ENCODE measurements at regions not wholly inside any gene's neighbourhood (a gene's known extent, or its start where the extent isn't known, plus 50 kb on each side); places are given as distances from the start of the nearest gene placed in this dataset.
"Not testable (repeated sequence)": the region's sequence is repeated elsewhere in the genome, so short reads cannot be mapped to it uniquely, and the experiment has no call there.

- TF ChIP-seq, protein P1, sequence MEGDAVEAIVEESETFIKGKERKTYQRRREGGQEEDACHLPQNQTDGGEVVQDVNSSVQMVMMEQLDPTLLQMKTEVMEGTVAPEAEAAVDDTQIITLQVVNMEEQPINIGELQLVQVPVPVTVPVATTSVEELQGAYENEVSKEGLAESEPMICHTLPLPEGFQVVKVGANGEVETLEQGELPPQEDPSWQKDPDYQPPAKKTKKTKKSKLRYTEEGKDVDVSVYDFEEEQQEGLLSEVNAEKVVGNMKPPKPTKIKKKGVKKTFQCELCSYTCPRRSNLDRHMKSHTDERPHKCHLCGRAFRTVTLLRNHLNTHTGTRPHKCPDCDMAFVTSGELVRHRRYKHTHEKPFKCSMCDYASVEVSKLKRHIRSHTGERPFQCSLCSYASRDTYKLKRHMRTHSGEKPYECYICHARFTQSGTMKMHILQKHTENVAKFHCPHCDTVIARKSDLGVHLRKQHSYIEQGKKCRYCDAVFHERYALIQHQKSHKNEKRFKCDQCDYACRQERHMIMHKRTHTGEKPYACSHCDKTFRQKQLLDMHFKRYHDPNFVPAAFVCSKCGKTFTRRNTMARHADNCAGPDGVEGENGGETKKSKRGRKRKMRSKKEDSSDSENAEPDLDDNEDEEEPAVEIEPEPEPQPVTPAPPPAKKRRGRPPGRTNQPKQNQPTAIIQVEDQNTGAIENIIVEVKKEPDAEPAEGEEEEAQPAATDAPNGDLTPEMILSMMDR (IDR thresholded peaks at IDR 0.05): not testable (repeated sequence)
- TF ChIP-seq ZFX (IDR thresholded peaks at IDR 0.05; ENCODE audit: borderline replicate concordance): not testable (repeated sequence)
Observed at GRCh38 chr22:15781652-15782051, 91.8 kb downstream of the POTEH start.
